GM23248 (cell line): ENCODE measurements at regions not wholly inside any gene's neighbourhood (a gene's known extent, or its start where the extent isn't known, plus 50 kb on each side); places are given as distances from the start of the nearest gene placed in this dataset.

Experiments
- DNase-seq: peaks from one replicate; pipeline ENCODE4 v3.0.0-alpha.2; 2015
- H2AFZ ChIP-seq: fragments of 200-600 bp; sonication (generic); 2 replicates; pipeline ENCODE4 v1.6.1; 2016; ENCODE audit warnings: antibody characterized with exemption
- H3F3A ChIP-seq: fragments of 200-600 bp; sonication (generic); 2 replicates; pipeline ENCODE4 v1.6.1; 2016; ENCODE audit warnings: mild to moderate bottlenecking, antibody characterized with exemption, mixed run types; ENCODE audit not compliant: insufficient read depth
- H3K27ac ChIP-seq: fragments of 200-600 bp; sonication (generic); 2 replicates; pipeline ENCODE4 v1.5.1; 2016; ENCODE audit warnings: mild to moderate bottlenecking
- H3K27me3 ChIP-seq: fragments of 200-600 bp; sonication (generic); replicated peaks from 2 replicates; pipeline ENCODE4 v1.6.1; 2016; ENCODE audit warnings: mild to moderate bottlenecking; ENCODE audit not compliant: insufficient read depth
- H3K36me3 ChIP-seq: fragments of 200-600 bp; sonication (generic); 2 replicates; pipeline ENCODE4 v1.6.1; 2016; ENCODE audit warnings: low read depth, mild to moderate bottlenecking
- H3K4me1 ChIP-seq: fragments of 200-600 bp; sonication (generic); 2 replicates; pipeline ENCODE4 v1.6.1; 2016; ENCODE audit warnings: mild to moderate bottlenecking; ENCODE audit not compliant: insufficient read depth
- H3K4me2 ChIP-seq: fragments of 200-600 bp; sonication (generic); one replicate; pipeline ENCODE4 v1.6.1; 2016; ENCODE audit warnings: mild to moderate bottlenecking; ENCODE audit not compliant: unreplicated experiment
- H3K4me3 ChIP-seq: fragments of 200-600 bp; sonication (generic); 2 replicates; pipeline ENCODE4 v1.5.1; 2016; ENCODE audit warnings: mild to moderate bottlenecking
- H3K79me2 ChIP-seq: fragments of 200-600 bp; sonication (generic); 2 replicates; pipeline ENCODE4 v1.6.1; 2016; ENCODE audit warnings: mild to moderate bottlenecking; ENCODE audit not compliant: insufficient read depth
- H3K9ac ChIP-seq: fragments of 200-600 bp; sonication (generic); 2 replicates; pipeline ENCODE4 v1.6.1; 2016; ENCODE audit warnings: mild to moderate bottlenecking
- H3K9me2 ChIP-seq: fragments of 200-600 bp; sonication (generic); 2 replicates; pipeline ENCODE4 v1.6.1; 2016; ENCODE audit warnings: mixed run types, mild to moderate bottlenecking, moderate library complexity; ENCODE audit not compliant: insufficient read depth
- H3K9me3 ChIP-seq: fragments of 200-600 bp; sonication (generic); one replicate; pipeline ENCODE4 v1.6.1; 2017; ENCODE audit warnings: low read depth
- H4K20me1 ChIP-seq: fragments of 200-600 bp; sonication (generic); 2 replicates; pipeline ENCODE4 v1.6.0; 2016; ENCODE audit not compliant: insufficient read depth
- EZH2 ChIP-seq: fragments of 200-600 bp; sonication (generic); IDR thresholded peaks from 2 replicates; pipeline ENCODE4 v1.6.1; 2018; ENCODE audit warnings: antibody characterized with exemption, mild to moderate bottlenecking; ENCODE audit not compliant: insufficient read depth, poor library complexity, severe bottlenecking
- EZH2phosphoT487 ChIP-seq: fragments of 200-600 bp; sonication (generic); IDR thresholded peaks from 2 replicates; pipeline ENCODE4 v1.6.1; 2018; ENCODE audit warnings: antibody characterized with exemption, moderate library complexity, mild to moderate bottlenecking, low read depth; ENCODE audit not compliant: insufficient read depth
- WGBS, 2 experiments: methylation state at CpG; one replicate each; pipeline ENCODE4 v1.1.6; 2015 to 2017; ENCODE audit warnings: low lambda C conversion rate in 2 of 2, low coverage in 1 of 2; ENCODE audit errors: missing lambda C conversion rate in 2 of 2; 5-methylcytosine and 5-hydroxymethylcytosine counted together
- in situ Hi-C: fragments of 300-500 bp; cut with MboI; formaldehyde crosslinking; loops from 2 replicates; pipeline ENCODE4 v1.15.0; 2020

- Histone ChIP-seq H3K4me1 (no peaks in the 10 kb centered on the region), H3K9me2 (no peaks in the 10 kb centered on the region), H3K4me3 (no peak overlapping the region), H3K9ac (no peak overlapping the region), H3F3A (no peaks in the 10 kb centered on the region), H3K36me3 (no peaks in the 10 kb centered on the region), H4K20me1 (no peaks in the 10 kb centered on the region), H3K79me2 (no peaks in the 10 kb centered on the region), H2AFZ (no peak overlapping the region), H3K9me3 (no peaks in the 10 kb centered on the region), H3K27ac (no peak overlapping the region), H3K4me2 (no peak overlapping the region), H3K27me3 (no peaks in the 10 kb centered on the region)
- 12 to 16% methylated on average over 3 of the region's 3 CpGs for WGBS, 2 experiments
- no peak for TF ChIP-seq EZH2
- TF ChIP-seq EZH2phosphoT487: no peak
- DNase-seq: no peak
- in situ Hi-C loops: no loop called here
Measured at GRCh38 chr13:61113140-61113658, 302.4 kb downstream of the PCDH20 start.

- Histone ChIP-seq H3K27me3 (no peaks in the 10 kb centered on the region), H3K9me3 (no peaks in the 10 kb centered on the region), H3K9me2 (no peaks in the 10 kb centered on the region), H3K79me2 (no peaks in the 10 kb centered on the region), H4K20me1 (no peaks in the 10 kb centered on the region), H3K4me3 (no peak overlapping the region), H3K9ac (no peak overlapping the region), H3K27ac (no peak overlapping the region), H2AFZ (no peak overlapping the region), H3K4me2 (no peak overlapping the region), H3F3A (no peaks in the 10 kb centered on the region), H3K4me1 (no peaks in the 10 kb centered on the region), H3K36me3 (no peaks in the 10 kb centered on the region)
- TF ChIP-seq EZH2phosphoT487 (no peak), EZH2 (no peak)
- in situ Hi-C loops: no loop called here
- 2 to 3% methylated on average over 1 of the region's 1 CpG for WGBS, 2 experiments
- no peak for DNase-seq
Measured at GRCh38 chr13:61111529-61111928, 304.1 kb downstream of the PCDH20 start.

GRCh38 chr13:61110732-61111131 lies 304.9 kb downstream of the PCDH20 start:
- Histone ChIP-seq H3K79me2 (no peaks in the 10 kb centered on the region), H2AFZ (no peak overlapping the region), H3K27me3 (no peaks in the 10 kb centered on the region), H3K9ac (no peak overlapping the region), H3K4me3 (no peak overlapping the region), H3K27ac (no peak overlapping the region), H3K4me1 (no peaks in the 10 kb centered on the region), H3K9me3 (no peaks in the 10 kb centered on the region), H3K9me2 (no peaks in the 10 kb centered on the region), H3K36me3 (no peaks in the 10 kb centered on the region), H3F3A (no peaks in the 10 kb centered on the region), H4K20me1 (no peaks in the 10 kb centered on the region), H3K4me2 (no peak overlapping the region)
- TF ChIP-seq EZH2phosphoT487: no peak
- TF ChIP-seq EZH2: no peak
- 0 to 5% methylated on average over 1 of the region's 1 CpG for WGBS, 2 experiments
- in situ Hi-C loops: no loop called here
- DNase-seq: no peak

GRCh38 chr13:61109741-61110140 lies 305.9 kb downstream of the PCDH20 start:
- Histone ChIP-seq H3K9me3 (no peaks in the 10 kb centered on the region), H3F3A (no peaks in the 10 kb centered on the region), H3K9ac (no peak overlapping the region), H3K36me3 (no peaks in the 10 kb centered on the region), H3K4me3 (no peak overlapping the region), H3K27me3 (no peaks in the 10 kb centered on the region), H3K9me2 (no peaks in the 10 kb centered on the region), H3K4me2 (no peak overlapping the region), H3K79me2 (no peaks in the 10 kb centered on the region), H3K4me1 (no peaks in the 10 kb centered on the region), H2AFZ (no peak overlapping the region), H4K20me1 (no peaks in the 10 kb centered on the region), H3K27ac (no peak overlapping the region)
- in situ Hi-C loops: no loop called here
- TF ChIP-seq EZH2 (no peak), EZH2phosphoT487 (no peak)
- DNase-seq: no peak
- 32 to 41% methylated on average over 5 of the region's 5 CpGs for WGBS, 2 experiments

- DNase-seq: no peak
- in situ Hi-C loops: no loop called here
- H3K36me3 ChIP-seq: no peaks in the 10 kb centered on the region
- H3K27me3 ChIP-seq: no peaks in the 10 kb centered on the region
- H3K9ac ChIP-seq: no peak overlapping the region
- no peaks in the 10 kb centered on the region for H4K20me1 ChIP-seq
- H3K4me3 ChIP-seq: no peak overlapping the region
- H3K4me1 ChIP-seq: no peaks in the 10 kb centered on the region
- no peak overlapping the region for H3K27ac ChIP-seq
- H2AFZ ChIP-seq: no peak overlapping the region
- no peak for TF ChIP-seq EZH2
- TF ChIP-seq EZH2phosphoT487: no peak
- no peaks in the 10 kb centered on the region for H3K9me3 ChIP-seq
- WGBS, 2 experiments: 33 to 48% methylated on average over 2 of the region's 2 CpGs
- no peaks in the 10 kb centered on the region for H3K79me2 ChIP-seq
- no peaks in the 10 kb centered on the region for H3F3A ChIP-seq
- no peaks in the 10 kb centered on the region for H3K9me2 ChIP-seq
- no peak overlapping the region for H3K4me2 ChIP-seq
Measured at GRCh38 chr13:61107989-61108388, 307.7 kb downstream of the PCDH20 start.
